ENCODE measurements at regions not wholly inside any gene's neighbourhood (a gene's known extent, or its start where the extent isn't known, plus 50 kb on each side); places are given as distances from the start of the nearest gene placed in this dataset.

DNA sequence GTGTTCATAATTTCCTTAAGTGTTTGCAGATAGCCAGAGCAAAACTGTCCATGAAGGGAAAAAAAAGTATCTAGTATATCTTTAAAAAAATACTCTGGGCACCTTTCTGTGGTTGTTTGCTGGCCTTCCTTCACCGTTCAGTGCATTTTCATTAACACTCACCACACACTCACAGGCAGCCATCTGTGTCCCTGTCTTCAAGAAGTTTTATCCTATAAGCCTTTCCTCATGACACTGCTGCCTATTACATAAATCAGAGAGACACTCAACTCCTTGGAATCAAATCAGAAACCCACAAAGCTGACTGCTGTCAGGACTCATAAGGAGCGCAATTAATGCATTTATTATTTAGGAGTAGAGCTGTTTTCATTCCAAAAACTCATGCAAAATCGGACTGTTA lies 1720.2 kb downstream of the PCDH7 start:
- H3K4me1 Mint-ChIP-seq (ENCODE audit: unreplicated experiment): no peaks in the 10 kb centered on the region
- H3K4me3 Mint-ChIP-seq: no peak overlapping the region
- H3K27me3 Mint-ChIP-seq: no peaks in the 10 kb centered on the region
- TF ChIP-seq, protein P1, sequence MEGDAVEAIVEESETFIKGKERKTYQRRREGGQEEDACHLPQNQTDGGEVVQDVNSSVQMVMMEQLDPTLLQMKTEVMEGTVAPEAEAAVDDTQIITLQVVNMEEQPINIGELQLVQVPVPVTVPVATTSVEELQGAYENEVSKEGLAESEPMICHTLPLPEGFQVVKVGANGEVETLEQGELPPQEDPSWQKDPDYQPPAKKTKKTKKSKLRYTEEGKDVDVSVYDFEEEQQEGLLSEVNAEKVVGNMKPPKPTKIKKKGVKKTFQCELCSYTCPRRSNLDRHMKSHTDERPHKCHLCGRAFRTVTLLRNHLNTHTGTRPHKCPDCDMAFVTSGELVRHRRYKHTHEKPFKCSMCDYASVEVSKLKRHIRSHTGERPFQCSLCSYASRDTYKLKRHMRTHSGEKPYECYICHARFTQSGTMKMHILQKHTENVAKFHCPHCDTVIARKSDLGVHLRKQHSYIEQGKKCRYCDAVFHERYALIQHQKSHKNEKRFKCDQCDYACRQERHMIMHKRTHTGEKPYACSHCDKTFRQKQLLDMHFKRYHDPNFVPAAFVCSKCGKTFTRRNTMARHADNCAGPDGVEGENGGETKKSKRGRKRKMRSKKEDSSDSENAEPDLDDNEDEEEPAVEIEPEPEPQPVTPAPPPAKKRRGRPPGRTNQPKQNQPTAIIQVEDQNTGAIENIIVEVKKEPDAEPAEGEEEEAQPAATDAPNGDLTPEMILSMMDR (conservative IDR thresholded peaks at IDR 0.05): no peak
- H3K27ac Mint-ChIP-seq: no peak overlapping the region
- DNase-seq (ENCODE audit: extremely low spot score, unreplicated experiment): no peak
- H3K36me3 Mint-ChIP-seq: no peaks in the 10 kb centered on the region
- H3K9me3 Mint-ChIP-seq: no peaks in the 10 kb centered on the region

DNA sequence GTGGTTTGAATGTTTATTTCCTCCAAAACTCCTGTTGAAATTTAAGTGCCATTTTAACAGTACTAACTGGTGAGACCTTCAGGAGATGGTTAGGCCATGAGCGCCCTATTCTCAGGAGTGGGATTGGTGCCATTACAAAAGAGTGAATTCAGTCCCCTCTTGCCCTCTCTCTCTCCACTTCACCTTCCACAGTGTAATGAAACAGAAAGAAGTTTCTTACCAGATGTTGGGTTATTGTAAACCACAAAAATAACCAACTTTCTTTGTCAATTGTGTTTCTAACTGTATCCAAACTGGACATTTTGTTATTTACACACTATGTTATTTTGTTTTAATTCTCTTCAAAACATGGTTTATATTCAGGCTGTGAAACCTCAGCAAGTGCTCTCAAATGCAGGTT lies 1734.3 kb downstream of the PCDH7 start:
- no peaks in the 10 kb centered on the region for H3K36me3 Mint-ChIP-seq
- H3K9me3 Mint-ChIP-seq: peaks cover 5% of the 10 kb centered on the region
- TF ChIP-seq, protein P1 (conservative IDR thresholded peaks at IDR 0.05): no peak
- H3K4me3 Mint-ChIP-seq: no peak overlapping the region
- no peaks in the 10 kb centered on the region for H3K27me3 Mint-ChIP-seq
- H3K4me1 Mint-ChIP-seq (ENCODE audit: unreplicated experiment): no peaks in the 10 kb centered on the region
- H3K27ac Mint-ChIP-seq: no peak overlapping the region
- DNase-seq (ENCODE audit: extremely low spot score, unreplicated experiment): no peak

DNA sequence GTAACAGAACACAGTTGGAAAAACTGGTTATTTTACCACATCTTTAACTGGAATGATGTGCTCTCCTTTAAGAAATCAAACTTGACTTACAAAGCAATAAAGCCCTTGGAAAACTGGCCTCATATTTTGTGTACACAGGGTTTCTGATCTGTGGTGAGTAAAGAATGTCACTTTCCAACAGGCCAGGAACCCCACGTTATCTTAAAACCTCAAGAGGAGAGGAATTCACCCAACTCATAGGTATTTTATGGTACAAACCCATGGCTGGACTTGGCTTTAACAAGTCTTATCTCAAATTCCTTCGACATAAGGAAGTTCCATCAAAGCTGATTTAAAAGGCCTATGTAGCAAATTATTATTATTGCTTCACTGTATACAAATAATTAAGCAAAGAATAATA lies 1735.1 kb downstream of the PCDH7 start:
- no peak for DNase-seq (ENCODE audit: extremely low spot score, unreplicated experiment)
- TF ChIP-seq, protein P1 (conservative IDR thresholded peaks at IDR 0.05): no peak
- no peaks in the 10 kb centered on the region for H3K4me1 Mint-ChIP-seq (ENCODE audit: unreplicated experiment)
- H3K27ac Mint-ChIP-seq: no peak overlapping the region
- H3K27me3 Mint-ChIP-seq: no peaks in the 10 kb centered on the region
- no peak overlapping the region for H3K4me3 Mint-ChIP-seq
- H3K9me3 Mint-ChIP-seq: peaks cover 5% of the 10 kb centered on the region
- no peaks in the 10 kb centered on the region for H3K36me3 Mint-ChIP-seq

DNA sequence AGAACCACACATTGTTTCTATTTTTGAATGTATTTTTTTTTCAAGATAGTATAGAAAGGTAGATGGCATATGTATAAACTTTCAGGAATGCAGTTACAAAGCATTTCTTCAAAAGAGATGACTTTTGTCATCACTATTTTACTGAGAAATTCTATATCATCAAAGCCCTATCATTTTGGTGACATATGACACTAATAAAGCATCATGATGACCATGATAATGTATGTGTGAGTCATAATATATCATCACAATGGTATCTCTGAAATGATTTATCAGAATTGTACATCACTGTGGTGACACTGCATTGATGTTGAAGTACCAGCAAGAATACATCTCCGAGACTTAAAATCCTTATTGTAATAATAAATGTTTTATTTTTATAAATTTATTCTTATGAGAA lies 1740.8 kb downstream of the PCDH7 start:
- Mint-ChIP-seq H3K9me3 (peaks cover 5% of the 10 kb centered on the region), H3K4me3 (no peak overlapping the region), H3K27ac (no peak overlapping the region), H3K4me1 (ENCODE audit: unreplicated experiment) (no peaks in the 10 kb centered on the region), H3K36me3 (no peaks in the 10 kb centered on the region), H3K27me3 (no peaks in the 10 kb centered on the region)
- TF ChIP-seq, protein P1 (conservative IDR thresholded peaks at IDR 0.05): no peak
- no peak for DNase-seq (ENCODE audit: extremely low spot score, unreplicated experiment)

DNA sequence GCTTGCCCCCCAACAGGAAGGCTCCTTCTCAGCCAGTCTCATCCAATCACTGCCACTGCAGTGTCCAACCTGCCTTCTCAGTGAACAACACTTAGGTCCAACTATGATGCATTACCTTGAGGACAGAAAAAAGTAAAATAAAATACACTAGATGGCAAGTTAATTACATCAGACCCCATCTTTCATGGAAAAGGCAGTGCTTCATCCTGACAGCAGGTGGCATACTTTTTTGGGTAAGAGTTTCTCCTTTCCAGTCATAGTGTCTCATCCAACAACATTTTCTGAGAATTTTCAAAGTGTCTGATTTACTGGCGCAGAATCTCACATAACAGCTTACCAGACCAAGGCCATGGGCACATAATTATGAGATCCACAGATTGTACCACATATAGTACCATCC lies 1742.8 kb downstream of the PCDH7 start:
- Mint-ChIP-seq H3K9me3 (no peaks in the 10 kb centered on the region), H3K4me3 (no peak overlapping the region), H3K27me3 (no peaks in the 10 kb centered on the region), H3K27ac (no peak overlapping the region), H3K4me1 (ENCODE audit: unreplicated experiment) (no peaks in the 10 kb centered on the region), H3K36me3 (no peaks in the 10 kb centered on the region)
- no peak for DNase-seq (ENCODE audit: extremely low spot score, unreplicated experiment)
- TF ChIP-seq, protein P1 (conservative IDR thresholded peaks at IDR 0.05): peak; percentile 62

DNA sequence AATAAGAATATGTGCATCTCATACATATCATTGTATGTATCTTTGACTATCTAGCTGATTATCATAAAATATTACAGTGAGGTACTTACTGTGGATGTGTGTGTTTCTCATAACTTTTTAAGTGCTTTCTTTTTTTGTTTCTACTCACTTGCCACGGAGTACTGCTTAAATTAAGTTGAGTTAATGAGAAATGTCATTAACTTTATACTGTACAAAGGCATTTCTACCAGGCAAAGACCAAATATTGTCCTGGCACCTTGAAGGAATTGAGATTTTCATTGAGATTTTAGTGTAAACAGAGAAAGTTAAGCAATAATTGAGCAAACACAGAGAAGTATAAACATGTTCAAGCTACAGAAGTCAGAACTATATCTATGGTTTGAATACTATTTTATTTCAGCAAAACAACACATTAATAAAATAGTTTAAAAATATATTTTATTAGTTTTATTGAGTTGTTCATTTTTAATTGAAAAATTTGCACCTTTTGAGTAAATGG lies 1750.0 kb downstream of the PCDH7 start:
- Mint-ChIP-seq H3K36me3 (no peaks in the 10 kb centered on the region), H3K4me1 (ENCODE audit: unreplicated experiment) (no peaks in the 10 kb centered on the region), H3K27me3 (no peaks in the 10 kb centered on the region), H3K4me3 (no peak overlapping the region), H3K27ac (no peak overlapping the region), H3K9me3 (no peaks in the 10 kb centered on the region)
- TF ChIP-seq, protein P1 (conservative IDR thresholded peaks at IDR 0.05): no peak
- no peak for DNase-seq (ENCODE audit: extremely low spot score, unreplicated experiment)

All from type B pancreatic cell (in vitro differentiated cells).